H9 (cell line): ENCODE measurements at regions not wholly inside any gene's neighbourhood (a gene's known extent, or its start where the extent isn't known, plus 50 kb on each side); places are given as distances from the start of the nearest gene placed in this dataset.
A peak's percentile ranks its signal among the peaks of the same experiment; 100 is the strongest.

Source experiments
- DNase-seq: peaks from one replicate; pipeline ENCODE4 v3.0.0-alpha.2; 2017
- H2AFZ ChIP-seq: one replicate; pipeline ENCODE4 v1.6.1; 2013; ENCODE audit warnings: mild to moderate bottlenecking, low read length, control low read depth, moderate library complexity
- H2AK5ac ChIP-seq: 2 replicates; pipeline ENCODE4 v1.6.1; 2013; ENCODE audit warnings: low read length, control low read depth, mixed read lengths; ENCODE audit not compliant: insufficient read length
- H2BK120ac ChIP-seq: one replicate; pipeline ENCODE4 v1.6.1; 2013; ENCODE audit warnings: low read depth, mild to moderate bottlenecking, low read length, control low read depth, inconsistent platforms; ENCODE audit not compliant: poor library complexity, severe bottlenecking
- H2BK12ac ChIP-seq: 2 replicates; pipeline ENCODE4 v1.6.1; 2013; ENCODE audit warnings: low read length, control low read depth, mixed read lengths, low read depth; ENCODE audit not compliant: insufficient read length
- H2BK15ac ChIP-seq: 2 replicates; pipeline ENCODE4 v1.6.1; 2013; ENCODE audit warnings: low read depth, low read length, control low read depth
- H2BK20ac ChIP-seq: one replicate; pipeline ENCODE4 v1.6.1; 2013; ENCODE audit warnings: low read depth, mild to moderate bottlenecking, low read length, control low read depth, inconsistent platforms; ENCODE audit not compliant: poor library complexity, severe bottlenecking
- H2BK5ac ChIP-seq: 2 replicates; pipeline ENCODE4 v1.6.1; 2013; ENCODE audit warnings: low read length, control low read depth, mixed read lengths; ENCODE audit not compliant: insufficient read length
- H3K14ac ChIP-seq: 2 replicates; pipeline ENCODE4 v1.6.1; 2013; ENCODE audit warnings: low read length, control low read depth; ENCODE audit not compliant: insufficient read depth
- H3K18ac ChIP-seq: 2 replicates; pipeline ENCODE4 v1.6.1; 2013; ENCODE audit warnings: low read depth, mild to moderate bottlenecking, mixed read lengths, low read length, control low read depth; ENCODE audit not compliant: insufficient read length
- H3K23ac ChIP-seq: 2 replicates; pipeline ENCODE4 v1.6.1; 2013; ENCODE audit warnings: low read length, control low read depth, mixed read lengths, low read depth; ENCODE audit not compliant: insufficient read length
- H3K23me2 ChIP-seq: 2 replicates; pipeline ENCODE4 v1.6.1; 2013; ENCODE audit warnings: low read depth, mild to moderate bottlenecking, mixed read lengths, low read length, control low read depth; ENCODE audit not compliant: insufficient read length, poor library complexity, severe bottlenecking
- H3K27ac ChIP-seq: 2 replicates; pipeline ENCODE4 v1.5.1; 2013; ENCODE audit warnings: low read length, control low read depth, mixed read lengths, low read depth; ENCODE audit not compliant: insufficient read length
- H3K27me3 ChIP-seq: 2 replicates; pipeline ENCODE4 v1.6.1; 2013; ENCODE audit warnings: low read length, control low read depth, inconsistent platforms; ENCODE audit not compliant: insufficient read depth
- H3K4ac ChIP-seq: 2 replicates; pipeline ENCODE4 v1.6.1; 2013; ENCODE audit warnings: low read depth, mild to moderate bottlenecking, control low read depth, inconsistent platforms, low read length, moderate library complexity
- H3K4me1 ChIP-seq: 2 replicates; pipeline ENCODE4 v1.6.1; 2013; ENCODE audit warnings: low read length, control low read depth, inconsistent platforms; ENCODE audit not compliant: insufficient read depth
- H3K4me2 ChIP-seq: 2 replicates; pipeline ENCODE4 v1.6.1; 2013; ENCODE audit warnings: low read length, control low read depth, mixed read lengths; ENCODE audit not compliant: insufficient read length, insufficient read depth
- H3K56ac ChIP-seq: 2 replicates; pipeline ENCODE4 v1.6.1; 2013; ENCODE audit warnings: low read depth, mild to moderate bottlenecking, mixed read lengths, low read length, control low read depth; ENCODE audit not compliant: insufficient read length
- H3K79me1 ChIP-seq: 2 replicates; pipeline ENCODE4 v1.6.1; 2013; ENCODE audit warnings: low read depth, mild to moderate bottlenecking, moderate library complexity, low read length, control low read depth, inconsistent platforms; ENCODE audit not compliant: insufficient read depth, poor library complexity, severe bottlenecking
- H3K79me2 ChIP-seq: 2 replicates; pipeline ENCODE4 v1.6.1; 2013; ENCODE audit warnings: low read length, control low read depth, inconsistent platforms; ENCODE audit not compliant: insufficient read depth
- H3K9ac ChIP-seq: 2 replicates; pipeline ENCODE4 v1.6.1; 2013; ENCODE audit warnings: low read length, control low read depth, mixed read lengths; ENCODE audit not compliant: insufficient read length; ENCODE audit errors: extremely low read depth
- H3K9me3 ChIP-seq: one replicate; pipeline ENCODE4 v1.6.1; 2013; ENCODE audit warnings: low read depth, low read length, inconsistent platforms; ENCODE audit not compliant: control insufficient read depth
- H3T11ph ChIP-seq: one replicate; pipeline ENCODE4 v1.6.1; 2013; ENCODE audit warnings: mild to moderate bottlenecking, low read length, control low read depth, inconsistent platforms
- H4K20me1 ChIP-seq: one replicate; pipeline ENCODE4 v1.6.1; 2013; ENCODE audit not compliant: control insufficient read depth, insufficient read length, insufficient read depth
- H4K5ac ChIP-seq: 2 replicates; pipeline ENCODE4 v1.6.1; 2013; ENCODE audit warnings: low read depth, mild to moderate bottlenecking, mixed read lengths, low read length, control low read depth; ENCODE audit not compliant: insufficient read length
- H4K8ac ChIP-seq: replicated peaks from 2 replicates; pipeline ENCODE4 v1.6.1; 2013; ENCODE audit warnings: low read length, control low read depth, mixed read lengths, low read depth; ENCODE audit not compliant: insufficient read length
- H4K91ac ChIP-seq: 2 replicates; pipeline ENCODE4 v1.6.1; 2013; ENCODE audit warnings: low read depth, mild to moderate bottlenecking, moderate library complexity, mixed read lengths, low read length, control low read depth; ENCODE audit not compliant: insufficient read length
- H3K27ac Mint-ChIP-seq, 3 experiments: 2 replicates in 2 of 3; 3 replicates in 1 of 3; pipeline ENCODE4 v1.8.0; 2020 to 2021; ENCODE audit warnings: mixed read lengths in 3 of 3, mild to moderate bottlenecking in 1 of 3, moderate library complexity in 1 of 3
- H3K27me3 Mint-ChIP-seq: 2 replicates; pipeline ENCODE4 v1.8.0; 2021; ENCODE audit warnings: low read depth, mild to moderate bottlenecking, moderate library complexity, mixed read lengths
- H3K36me3 Mint-ChIP-seq, 3 experiments: 2 replicates in 2 of 3; 3 replicates in 1 of 3; pipeline ENCODE4 v1.8.0; 2020 to 2021; ENCODE audit warnings: low read depth in 3 of 3, mixed read lengths in 3 of 3; ENCODE audit not compliant: insufficient read depth in 1 of 3
- H3K4me1 Mint-ChIP-seq, 2 experiments: 2 replicates each; pipeline ENCODE4 v1.8.0; 2020; ENCODE audit warnings: mixed read lengths in 2 of 2
- H3K4me3 Mint-ChIP-seq, 2 experiments: 2 replicates in 1 of 2; 3 replicates in 1 of 2; pipeline ENCODE4 v1.8.0; 2020 to 2021; ENCODE audit warnings: mild to moderate bottlenecking in 2 of 2, mixed read lengths in 2 of 2, moderate library complexity in 1 of 2
- H3K9me3 Mint-ChIP-seq, 2 experiments: 2 replicates in 1 of 2; 3 replicates in 1 of 2; pipeline ENCODE4 v1.8.0; 2020; ENCODE audit warnings: mild to moderate bottlenecking in 2 of 2, mixed read lengths in 2 of 2, moderate library complexity in 1 of 2
- CTCF ChIP-seq: fragments of 200-600 bp; sonication (generic); conservative IDR thresholded peaks from 3 replicates; pipeline ENCODE4 v1.8.0; 2021; ENCODE audit warnings: antibody characterized with exemption, mild to moderate bottlenecking
- WGBS: extraction: QIAGEN DNeasy Blood & Tissue Kit; methylation state at CpG from one replicate; pipeline ENCODE4 v1.1.7; 2013; ENCODE audit warnings: missing lambda C conversion rate, low lambda C conversion rate, mixed read lengths; ENCODE audit not compliant: insufficient read length; ENCODE audit errors: extremely low coverage; 5-methylcytosine and 5-hydroxymethylcytosine counted together

GRCh38 chrX:2618516-2618915, 72.6 kb upstream of the CD99 start:
- TF ChIP-seq CTCF = no peak
- no CpG with 5 or more reads among the region's 4 CpGs for WGBS
- peaks cover 17 to 18% of the 10 kb centered on the region in 2 experiments for H3K4me1 Mint-ChIP-seq

More at GRCh38 chrX:2618516-2618915, 72.6 kb upstream of the CD99 start:
- H3K56ac ChIP-seq = no peak overlapping the region
- H4K20me1 ChIP-seq = no peaks in the 10 kb centered on the region
- Mint-ChIP-seq H3K27me3 (no peaks in the 10 kb centered on the region), H3K9me3 (no peaks in the 10 kb centered on the region), H3K4me3 (no peak overlapping the region), H3K27ac (0 out of 7 replicates have a peak overlapping the region, but pooled peaks of 1 of the 3 experiments have one; percentile 17), H3K36me3 (peaks cover 24 to 85% (median 81%) of the 10 kb centered on the region in 3 experiments; a peak in 6 of 7 replicates)
- H3K23me2 ChIP-seq = no peaks in the 10 kb centered on the region
- no peak overlapping the region for H2BK120ac ChIP-seq
- H3T11ph ChIP-seq = no peak overlapping the region
- H2BK15ac ChIP-seq = no peak overlapping the region
- peaks cover 7% of the 10 kb centered on the region for H3K79me1 ChIP-seq
- H3K18ac ChIP-seq = no peak overlapping the region
- no peak overlapping the region for H2BK20ac ChIP-seq
- no peak overlapping the region for H4K8ac ChIP-seq
- no peaks in the 10 kb centered on the region for H3K27me3 ChIP-seq
- no peaks in the 10 kb centered on the region for H3K79me2 ChIP-seq
- no peak overlapping the region for H4K91ac ChIP-seq
- no peak overlapping the region for H2BK5ac ChIP-seq
- H2AK5ac ChIP-seq = no peak overlapping the region
- no peaks in the 10 kb centered on the region for H3K9me3 ChIP-seq
- no peak overlapping the region for H3K4me2 ChIP-seq
- no peak overlapping the region for H3K14ac ChIP-seq
- H3K9ac ChIP-seq = no peak overlapping the region
- no peak overlapping the region for H4K5ac ChIP-seq
- H3K27ac ChIP-seq = no peak overlapping the region
- no peak overlapping the region for H3K4ac ChIP-seq
- DNase-seq = no peak
- H2AFZ ChIP-seq = no peak overlapping the region
- no peaks in the 10 kb centered on the region; the same call in 1 of the 2 replicates for H3K4me1 ChIP-seq
- H3K23ac ChIP-seq = no peak overlapping the region
- H2BK12ac ChIP-seq = no peak overlapping the region
